SHP77 treated with DMSO at 0.1 percent for 48 hours (cell line): ENCODE measurements at regions not wholly inside any gene's neighbourhood (a gene's known extent, or its start where the extent isn't known, plus 50 kb on each side); places are given as distances from the start of the nearest gene placed in this dataset.

ENCODE experiments used
- DNase-seq: peaks from one replicate; lab custom pipeline; 2025; lab: John Stamatoyannopoulos, UW

- no peak for DNase-seq
These were observed 310.9 kb upstream of the KCNJ16 start for GRCh38 chr17:69764146-69764545.

- no peak for DNase-seq
These were observed 306.0 kb upstream of the KCNJ16 start for GRCh38 chr17:69769050-69769449.

GRCh38 chr17:69773081-69773480 is 301.9 kb upstream of the KCNJ16 start:
- peak; percentile 14 for DNase-seq

- no peak for DNase-seq
These were observed 295.4 kb upstream of the KCNJ16 start for GRCh38 chr17:69779378-69780214.

GRCh38 chr17:69783865-69784264 is 291.2 kb upstream of the KCNJ16 start:
- DNase-seq = no peak

GRCh38 chr17:69788957-69789356 is 286.1 kb upstream of the KCNJ16 start:
- DNase-seq = no peak

GRCh38 chr17:69796078-69796477 is 278.9 kb upstream of the KCNJ16 start:
- DNase-seq = no peak

GRCh38 chr17:69800870-69801269 is 274.2 kb upstream of the KCNJ16 start:
- no peak for DNase-seq

GRCh38 chr17:69801368-69801767 is 273.7 kb upstream of the KCNJ16 start:
- no peak for DNase-seq

- DNase-seq = no peak
These were observed 272.8 kb upstream of the KCNJ16 start for GRCh38 chr17:69802045-69802740.

- no peak for DNase-seq
These were observed 265.7 kb upstream of the KCNJ16 start for GRCh38 chr17:69809331-69809730.

GRCh38 chr17:69810326-69810965 is 264.6 kb upstream of the KCNJ16 start:
- DNase-seq = peak; percentile 87

GRCh38 chr17:69812240-69812837 is 262.7 kb upstream of the KCNJ16 start:
- no peak for DNase-seq

GRCh38 chr17:69814031-69814430 is 261.0 kb upstream of the KCNJ16 start:
- no peak for DNase-seq

GRCh38 chr17:69815406-69815805 is 259.6 kb upstream of the KCNJ16 start:
- DNase-seq = no peak

- DNase-seq = no peak
These were observed 256.6 kb upstream of the KCNJ16 start for GRCh38 chr17:69818467-69818866.

GRCh38 chr17:69819316-69820087 is 255.5 kb upstream of the KCNJ16 start:
- DNase-seq = no peak

- peak; percentile 87 for DNase-seq
These were observed 254.1 kb upstream of the KCNJ16 start for GRCh38 chr17:69820876-69821473.

GRCh38 chr17:69822314-69822875 is 252.6 kb upstream of the KCNJ16 start:
- no peak for DNase-seq

- DNase-seq = no peak
These were observed 246.9 kb upstream of the KCNJ16 start for GRCh38 chr17:69828087-69828486.

- DNase-seq = no peak
These were observed 240.5 kb upstream of the KCNJ16 start for GRCh38 chr17:69834494-69834893.
